Omental fat pad (tissue), 3 donors: ENCODE measurements at regions not wholly inside any gene's neighbourhood (a gene's known extent, or its start where the extent isn't known, plus 50 kb on each side); places are given as distances from the start of the nearest gene placed in this dataset.

Source experiments
- ATAC-seq: fragments of 150-250 bp; one replicate; pipeline ENCODE4 v1.9.1; 2016; ENCODE audit warnings: mild to moderate bottlenecking, moderate library complexity; ENCODE audit not compliant: low FRiP score
- DNase-seq: peaks from one replicate; pipeline ENCODE4 v3.0.0-alpha.2; 2019; ENCODE audit warnings: low spot score
- CTCF ChIP-seq, 3 donors: fragments of 450-650 bp; IDR thresholded peaks; one replicate each; pipeline ENCODE4 v1.5.1; 2016 to 2017; ENCODE audit warnings: antibody characterized with exemption in 3 of 3, mild to moderate bottlenecking in 3 of 3, moderate library complexity in 2 of 3

GRCh38 chr10:117601716-117602115 lies 59.2 kb downstream of the EMX2 start:
- no peak for ATAC-seq
- TF ChIP-seq CTCF (IDR thresholded peaks at IDR 0.05): no peak
- DNase-seq: no peak

GRCh38 chr10:117603081-117603480 lies 60.5 kb downstream of the EMX2 start:
- no peak for DNase-seq
- no peak for TF ChIP-seq CTCF (IDR thresholded peaks at IDR 0.05)
- ATAC-seq: no peak

- no peak for TF ChIP-seq CTCF (IDR thresholded peaks at IDR 0.05)
- ATAC-seq: no peak
- no peak for DNase-seq
These were observed 61.2 kb downstream of the EMX2 start for GRCh38 chr10:117603726-117604125.

GRCh38 chr10:117609095-117609795 lies 66.7 kb downstream of the EMX2 start:
- DNase-seq: no peak
- no peak for TF ChIP-seq CTCF (IDR thresholded peaks at IDR 0.05)
- peak; percentile 51 for ATAC-seq

- DNase-seq (no peak), ATAC-seq (no peak)
- TF ChIP-seq CTCF (IDR thresholded peaks at IDR 0.05): no peak
These were observed 67.2 kb downstream of the EMX2 start for GRCh38 chr10:117609796-117610170.

GRCh38 chr10:117610321-117610720 lies 67.8 kb downstream of the EMX2 start:
- DNase-seq: no peak
- ATAC-seq: no peak
- TF ChIP-seq CTCF (IDR thresholded peaks at IDR 0.05): no peak

- no peak for DNase-seq
- ATAC-seq: no peak
- TF ChIP-seq CTCF (IDR thresholded peaks at IDR 0.05): no peak
These were observed 69.6 kb downstream of the EMX2 start for GRCh38 chr10:117612113-117612512.
